Caco-2 (cell line): ENCODE measurements at regions not wholly inside any gene's neighbourhood (a gene's known extent, or its start where the extent isn't known, plus 50 kb on each side); places are given as distances from the start of the nearest gene placed in this dataset.

ENCODE experiments used
- BruUV-seq: library from RNA; stranded (reverse); fragments of 400-500 nt; replicated peaks from 2 replicates; lab custom pipeline; 2021; lab: Mats Ljungman, UMichigan
- CTCF ChIA-PET: fragments of 300-600 bp; sonication (Branson Sonifier 250); formaldehyde crosslinking; loops from one replicate; lab custom pipeline; 2022; ENCODE audit warnings: antibody characterized with exemption; lab: Charles Lee
- POLR2A ChIA-PET: fragments of 300-600 bp; sonication (Branson Sonifier 250); formaldehyde crosslinking; loops from one replicate; lab custom pipeline; 2022; ENCODE audit warnings: antibody characterized with exemption; lab: Charles Lee
- DNase-seq, 2 experiments: peaks; one replicate each; pipeline versions ENCODE4 v3.0.0 to v3.0.0-alpha.2; 2020 to 2022
- H3K27me3 ChIP-seq: replicated peaks from 2 replicates; pipeline ENCODE4 v1.6.0; 2011; ENCODE audit warnings: low read length; ENCODE audit not compliant: control insufficient read depth, insufficient read depth
- H3K36me3 ChIP-seq: 2 replicates; pipeline ENCODE4 v1.5.1; 2011; ENCODE audit warnings: low read length; ENCODE audit not compliant: control insufficient read depth, insufficient read depth
- H3K4me1 ChIP-seq: fragments of 250-450 bp; sonication (Bioruptor Pico); 2 replicates; pipeline ENCODE4 v1.5.1; 2020; ENCODE audit warnings: mild to moderate bottlenecking
- H3K4me3 ChIP-seq: 2 replicates; pipeline ENCODE4 v1.5.1; 2011; ENCODE audit warnings: low read depth, mild to moderate bottlenecking, control low read depth, low read length
- H3K9me3 ChIP-seq: fragments of 250-450 bp; sonication (Bioruptor Pico); 2 replicates; pipeline ENCODE4 v1.5.1; 2020; ENCODE audit warnings: mild to moderate bottlenecking, moderate library complexity
- H3K27ac Mint-ChIP-seq: one replicate; pipeline ENCODE4 v1.8.0; 2022; ENCODE audit warnings: mixed read lengths; ENCODE audit not compliant: unreplicated experiment
- H3K27me3 Mint-ChIP-seq: one replicate; pipeline ENCODE4 v1.8.0; 2022; ENCODE audit warnings: mixed read lengths; ENCODE audit not compliant: insufficient read depth, unreplicated experiment
- H3K36me3 Mint-ChIP-seq: one replicate; pipeline ENCODE4 v1.8.0; 2022; ENCODE audit warnings: mild to moderate bottlenecking, mixed read lengths; ENCODE audit not compliant: insufficient read depth, unreplicated experiment
- H3K4me1 Mint-ChIP-seq: one replicate; pipeline ENCODE4 v1.8.0; 2022; ENCODE audit warnings: low read depth, mixed read lengths; ENCODE audit not compliant: unreplicated experiment
- H3K4me3 Mint-ChIP-seq: one replicate; pipeline ENCODE4 v1.8.0; 2022; ENCODE audit warnings: mild to moderate bottlenecking, moderate library complexity, mixed read lengths; ENCODE audit not compliant: unreplicated experiment
- H3K9me3 Mint-ChIP-seq: one replicate; pipeline ENCODE4 v1.8.0; 2022; ENCODE audit warnings: mixed read lengths; ENCODE audit not compliant: unreplicated experiment
- intact Hi-C: fragments of 100-400 bp; cut with micrococcal nuclease; formaldehyde crosslinking; loops from one replicate; pipeline ENCODE4 v1.10.0; 2022; ENCODE audit not compliant: unreplicated experiment
- TF ChIP-seq, protein P1 (sequence below), 2 experiments: fragments of 200-600 bp in 1 of 2; IDR thresholded peaks; 1 replicate in 1 of 2; 2 replicates in 1 of 2; pipeline versions ENCODE4 v1.5.1 to v1.8.0; 2011 to 2022; ENCODE audit warnings: antibody characterized with exemption in 1 of 2, control low read depth in 1 of 2, inconsistent platforms in 1 of 2, low read depth in 1 of 2, low read length in 1 of 2, mild to moderate bottlenecking in 1 of 2, moderate library complexity in 1 of 2; ENCODE audit not compliant: insufficient read depth in 1 of 2, severe bottlenecking in 1 of 2, unreplicated experiment in 1 of 2

DNA sequence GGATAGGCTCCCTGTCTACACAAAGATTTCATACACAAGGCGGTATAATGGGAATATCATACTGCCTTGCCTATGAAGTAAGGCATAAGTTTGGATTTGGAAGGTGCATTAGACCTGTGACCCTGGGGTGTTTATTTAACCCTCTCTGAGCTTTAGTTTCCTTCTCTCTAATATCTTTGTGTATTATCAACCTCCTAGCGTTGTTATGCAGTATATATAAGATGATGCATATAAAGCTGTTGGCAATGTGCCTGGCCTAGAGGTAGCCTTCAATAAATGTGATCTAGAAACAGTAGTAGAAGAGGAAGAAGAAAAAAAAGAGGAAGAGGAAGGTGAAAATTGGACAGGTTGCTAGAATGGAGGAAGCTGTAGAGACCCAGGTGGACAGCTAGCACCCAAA lies 311.6 kb upstream of the CLINT1 start:
- Mint-ChIP-seq H3K27ac (no peak overlapping the region), H3K4me3 (no peak overlapping the region), H3K9me3 (no peaks in the 10 kb centered on the region), H3K27me3 (peaks cover 2% of the 10 kb centered on the region), H3K4me1 (no peaks in the 10 kb centered on the region), H3K36me3 (no peaks in the 10 kb centered on the region)
- Histone ChIP-seq H3K27me3 (no peaks in the 10 kb centered on the region), H3K9me3 (no peaks in the 10 kb centered on the region), H3K4me3 (no peak overlapping the region), H3K4me1 (peaks cover 11% of the 10 kb centered on the region), H3K36me3 (no peaks in the 10 kb centered on the region)
- ChIA-PET POLR2A (no interaction called here), CTCF (no interaction called here)
- BruUV-seq: no TSS peak
- no peak for DNase-seq
- intact Hi-C loops: no loop called here
- TF ChIP-seq, protein P1, sequence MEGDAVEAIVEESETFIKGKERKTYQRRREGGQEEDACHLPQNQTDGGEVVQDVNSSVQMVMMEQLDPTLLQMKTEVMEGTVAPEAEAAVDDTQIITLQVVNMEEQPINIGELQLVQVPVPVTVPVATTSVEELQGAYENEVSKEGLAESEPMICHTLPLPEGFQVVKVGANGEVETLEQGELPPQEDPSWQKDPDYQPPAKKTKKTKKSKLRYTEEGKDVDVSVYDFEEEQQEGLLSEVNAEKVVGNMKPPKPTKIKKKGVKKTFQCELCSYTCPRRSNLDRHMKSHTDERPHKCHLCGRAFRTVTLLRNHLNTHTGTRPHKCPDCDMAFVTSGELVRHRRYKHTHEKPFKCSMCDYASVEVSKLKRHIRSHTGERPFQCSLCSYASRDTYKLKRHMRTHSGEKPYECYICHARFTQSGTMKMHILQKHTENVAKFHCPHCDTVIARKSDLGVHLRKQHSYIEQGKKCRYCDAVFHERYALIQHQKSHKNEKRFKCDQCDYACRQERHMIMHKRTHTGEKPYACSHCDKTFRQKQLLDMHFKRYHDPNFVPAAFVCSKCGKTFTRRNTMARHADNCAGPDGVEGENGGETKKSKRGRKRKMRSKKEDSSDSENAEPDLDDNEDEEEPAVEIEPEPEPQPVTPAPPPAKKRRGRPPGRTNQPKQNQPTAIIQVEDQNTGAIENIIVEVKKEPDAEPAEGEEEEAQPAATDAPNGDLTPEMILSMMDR (IDR thresholded peaks at IDR 0.05; ENCODE audit: insufficient read depth in 1 of 2, low read depth in 1 of 2, low read length in 1 of 2, severe bottlenecking in 1 of 2, unreplicated experiment in 1 of 2): no peak

DNA sequence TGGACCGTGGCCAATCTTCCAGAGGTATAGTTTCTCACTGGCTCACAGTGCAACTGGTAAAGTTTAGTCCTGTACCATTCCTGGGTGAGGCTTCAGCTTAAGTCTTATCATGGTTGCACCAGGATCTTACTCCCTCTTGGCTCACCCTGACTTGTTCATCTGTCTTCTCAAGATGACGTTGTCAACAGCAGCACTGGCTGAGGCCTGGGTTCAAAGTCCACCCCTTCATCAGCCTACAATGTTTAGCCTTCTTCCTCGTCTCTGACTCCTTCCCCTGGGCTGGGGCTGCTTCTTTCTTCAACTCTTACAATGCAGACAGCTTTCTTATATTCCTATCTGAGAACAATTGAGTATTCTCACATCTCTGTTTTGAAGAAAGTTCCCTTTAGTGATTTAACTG lies 311.1 kb upstream of the CLINT1 start:
- Histone ChIP-seq H3K9me3 (no peaks in the 10 kb centered on the region), H3K27me3 (no peaks in the 10 kb centered on the region), H3K36me3 (no peaks in the 10 kb centered on the region), H3K4me1 (peaks cover 8% of the 10 kb centered on the region), H3K4me3 (no peak overlapping the region)
- TF ChIP-seq, protein P1 (IDR thresholded peaks at IDR 0.05; ENCODE audit: insufficient read depth in 1 of 2, low read depth in 1 of 2, low read length in 1 of 2, severe bottlenecking in 1 of 2, unreplicated experiment in 1 of 2): no peak
- no peaks in the 10 kb centered on the region for H3K4me1 Mint-ChIP-seq
- no peak for DNase-seq
- H3K36me3 Mint-ChIP-seq: no peaks in the 10 kb centered on the region
- H3K4me3 Mint-ChIP-seq: no peak overlapping the region
- H3K9me3 Mint-ChIP-seq: no peaks in the 10 kb centered on the region
- POLR2A ChIA-PET: no interaction called here
- no peak overlapping the region for H3K27ac Mint-ChIP-seq
- no TSS peak for BruUV-seq
- peaks cover 2% of the 10 kb centered on the region for H3K27me3 Mint-ChIP-seq
- intact Hi-C loops: no loop called here
- CTCF ChIA-PET: no interaction called here

DNA sequence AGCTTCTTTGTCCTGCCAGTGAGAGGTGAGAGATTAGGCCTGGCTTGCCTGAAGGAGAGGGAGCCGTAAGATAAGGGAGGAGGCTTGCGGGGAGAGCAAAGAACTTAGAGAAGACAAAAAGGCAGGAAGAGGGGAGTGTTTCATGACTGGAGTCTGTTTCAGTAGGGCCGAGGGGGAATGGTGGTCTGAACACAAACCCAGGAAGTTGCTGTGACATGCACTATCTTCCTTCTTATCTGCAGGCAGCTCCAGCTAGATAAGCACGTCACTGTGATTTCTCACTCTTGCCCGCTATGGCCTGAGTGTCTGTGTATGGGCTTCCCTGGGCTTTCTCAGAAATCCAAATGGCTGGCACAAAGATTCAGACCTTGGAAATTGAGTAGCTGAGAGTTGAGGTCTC lies 307.5 kb upstream of the CLINT1 start:
- DNase-seq: no peak
- no peaks in the 10 kb centered on the region for H3K9me3 Mint-ChIP-seq
- no peak overlapping the region for H3K4me3 Mint-ChIP-seq
- H3K27me3 ChIP-seq: peaks cover 2% of the 10 kb centered on the region
- TF ChIP-seq, protein P1 (IDR thresholded peaks at IDR 0.05; ENCODE audit: insufficient read depth in 1 of 2, low read depth in 1 of 2, low read length in 1 of 2, severe bottlenecking in 1 of 2, unreplicated experiment in 1 of 2): no peak
- H3K27ac Mint-ChIP-seq: peak overlapping the region; percentile 3
- POLR2A ChIA-PET: no interaction called here
- BruUV-seq: no TSS peak
- H3K4me1 Mint-ChIP-seq: no peaks in the 10 kb centered on the region
- no peak overlapping the region for H3K4me3 ChIP-seq
- H3K36me3 Mint-ChIP-seq: no peaks in the 10 kb centered on the region
- CTCF ChIA-PET: no interaction called here
- H3K36me3 ChIP-seq: no peaks in the 10 kb centered on the region
- H3K9me3 ChIP-seq: no peaks in the 10 kb centered on the region
- intact Hi-C loops: no loop called here
- peaks cover 8% of the 10 kb centered on the region for H3K4me1 ChIP-seq
- H3K27me3 Mint-ChIP-seq: peaks cover 4% of the 10 kb centered on the region
